ENCODE measurements at regions not wholly inside any gene's neighbourhood (a gene's known extent, or its start where the extent isn't known, plus 50 kb on each side); places are given as distances from the start of the nearest gene placed in this dataset.

- no peak for DNase-seq (ENCODE audit: low read depth)
- no peak overlapping the region for H3K4me3 ChIP-seq (replicated peaks; ENCODE audit: low read depth, low read length)
- TF ChIP-seq, protein P1, sequence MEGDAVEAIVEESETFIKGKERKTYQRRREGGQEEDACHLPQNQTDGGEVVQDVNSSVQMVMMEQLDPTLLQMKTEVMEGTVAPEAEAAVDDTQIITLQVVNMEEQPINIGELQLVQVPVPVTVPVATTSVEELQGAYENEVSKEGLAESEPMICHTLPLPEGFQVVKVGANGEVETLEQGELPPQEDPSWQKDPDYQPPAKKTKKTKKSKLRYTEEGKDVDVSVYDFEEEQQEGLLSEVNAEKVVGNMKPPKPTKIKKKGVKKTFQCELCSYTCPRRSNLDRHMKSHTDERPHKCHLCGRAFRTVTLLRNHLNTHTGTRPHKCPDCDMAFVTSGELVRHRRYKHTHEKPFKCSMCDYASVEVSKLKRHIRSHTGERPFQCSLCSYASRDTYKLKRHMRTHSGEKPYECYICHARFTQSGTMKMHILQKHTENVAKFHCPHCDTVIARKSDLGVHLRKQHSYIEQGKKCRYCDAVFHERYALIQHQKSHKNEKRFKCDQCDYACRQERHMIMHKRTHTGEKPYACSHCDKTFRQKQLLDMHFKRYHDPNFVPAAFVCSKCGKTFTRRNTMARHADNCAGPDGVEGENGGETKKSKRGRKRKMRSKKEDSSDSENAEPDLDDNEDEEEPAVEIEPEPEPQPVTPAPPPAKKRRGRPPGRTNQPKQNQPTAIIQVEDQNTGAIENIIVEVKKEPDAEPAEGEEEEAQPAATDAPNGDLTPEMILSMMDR (IDR thresholded peaks at IDR 0.05; ENCODE audit: low read length, missing control alignments), result no peak
Measured at GRCh38 chr3:27905625-27906024, 183.5 kb upstream of the EOMES start.

GRCh38 chr3:27907148-27907547 is 185.0 kb upstream of the EOMES start:
- no peak overlapping the region for H3K4me3 ChIP-seq (replicated peaks; ENCODE audit: low read depth, low read length)
- DNase-seq (ENCODE audit: low read depth), result no peak
- TF ChIP-seq, protein P1 (IDR thresholded peaks at IDR 0.05; ENCODE audit: low read length, missing control alignments), result no peak

- H3K4me3 ChIP-seq (replicated peaks; ENCODE audit: low read depth, low read length), result no peak overlapping the region
- DNase-seq (ENCODE audit: low read depth), result no peak
- TF ChIP-seq, protein P1 (IDR thresholded peaks at IDR 0.05; ENCODE audit: low read length, missing control alignments), result no peak
Measured at GRCh38 chr3:27907929-27908328, 185.8 kb upstream of the EOMES start.

DNA sequence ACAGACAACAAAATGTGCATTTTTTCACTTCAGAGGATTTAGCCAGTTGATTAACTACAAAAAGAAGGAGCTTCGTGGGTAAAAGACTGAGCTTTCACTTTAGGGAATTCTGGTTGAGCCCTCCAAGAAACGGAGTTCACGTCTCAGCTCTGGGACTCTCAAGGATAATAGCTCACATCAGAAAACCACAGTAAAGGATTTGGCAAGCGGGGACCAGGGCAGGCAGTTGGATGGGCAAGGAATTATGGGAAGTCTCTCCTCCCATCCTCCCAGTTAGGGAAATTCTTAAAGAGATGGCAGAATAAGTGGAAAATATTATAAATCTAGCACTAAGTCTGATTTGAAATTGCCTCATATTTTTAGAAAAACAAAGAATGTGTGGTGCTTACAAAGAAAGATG is 188.3 kb upstream of the EOMES start:
- no peak overlapping the region for H3K4me3 ChIP-seq (replicated peaks; ENCODE audit: low read depth, low read length)
- DNase-seq (ENCODE audit: low read depth), result peak; percentile 2
- TF ChIP-seq, protein P1 (IDR thresholded peaks at IDR 0.05; ENCODE audit: low read length, missing control alignments), result no peak

DNA sequence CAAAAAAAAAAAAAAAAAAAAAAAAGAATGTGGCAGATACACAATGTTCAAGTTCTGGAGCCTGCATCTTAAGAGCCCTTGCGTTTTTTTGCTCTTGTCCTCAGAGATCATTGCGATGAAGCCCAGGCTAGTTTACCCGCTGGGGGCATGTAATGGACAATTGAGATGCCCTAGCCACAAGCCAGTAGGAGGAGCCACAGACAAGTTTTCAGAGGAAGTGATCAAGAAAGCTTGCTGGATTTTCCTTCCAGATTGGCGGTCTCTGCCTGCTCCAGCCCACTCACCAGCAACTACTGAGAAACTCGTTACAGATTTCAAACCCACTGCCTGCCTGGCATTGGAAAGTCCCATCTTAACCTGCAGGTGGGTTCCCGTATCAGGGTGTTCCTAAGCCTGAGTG is 192.1 kb upstream of the EOMES start:
- TF ChIP-seq, protein P1 (IDR thresholded peaks at IDR 0.05; ENCODE audit: low read length, missing control alignments), result no peak
- peak; percentile 7 for DNase-seq (ENCODE audit: low read depth)
- H3K4me3 ChIP-seq (replicated peaks; ENCODE audit: low read depth, low read length), result no peak overlapping the region

- TF ChIP-seq, protein P1 (IDR thresholded peaks at IDR 0.05; ENCODE audit: low read length, missing control alignments), result no peak
- H3K4me3 ChIP-seq (replicated peaks; ENCODE audit: low read depth, low read length), result no peak overlapping the region
- no peak for DNase-seq (ENCODE audit: low read depth)
Measured at GRCh38 chr3:27923349-27924068, 201.4 kb upstream of the EOMES start.

DNA sequence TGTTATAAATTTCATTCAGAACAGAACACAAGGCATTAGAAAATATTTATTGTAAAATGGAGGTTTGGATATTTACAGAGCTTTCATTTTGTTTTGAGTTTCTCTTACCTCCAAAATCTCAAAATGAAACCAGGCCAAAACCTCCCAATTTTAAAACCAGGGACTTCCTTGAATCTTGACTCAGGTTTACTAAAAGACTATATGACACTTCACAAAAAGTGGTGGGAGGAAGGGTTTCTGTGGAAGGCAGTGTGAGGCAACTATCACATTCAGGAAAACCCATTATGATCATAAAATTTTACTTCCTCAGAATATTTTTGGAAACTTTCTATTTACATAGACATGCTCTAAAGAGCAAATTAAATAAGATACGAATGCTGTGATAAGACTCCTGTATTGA is 205.8 kb upstream of the EOMES start:
- H3K4me3 ChIP-seq (replicated peaks; ENCODE audit: low read depth, low read length), result no peak overlapping the region
- DNase-seq (ENCODE audit: low read depth), result no peak
- TF ChIP-seq, protein P1 (IDR thresholded peaks at IDR 0.05; ENCODE audit: low read length, missing control alignments), result no peak

Measured in fibroblast of pulmonary artery (primary cell).